Vagina (tissue), 2 donors: ENCODE measurements at regions not wholly inside any gene's neighbourhood (a gene's known extent, or its start where the extent isn't known, plus 50 kb on each side); places are given as distances from the start of the nearest gene placed in this dataset.

Experiments used
- CTCF ChIP-seq, 3 experiments: fragments of 450-650 bp in 2 of 3; fragments of 200-600 bp in 1 of 3; sonication (generic) in 1 of 3; IDR thresholded peaks; one replicate each; pipeline ENCODE4 v1.5.1; 2017 to 2019; ENCODE audit warnings: antibody characterized with exemption in 3 of 3, mild to moderate bottlenecking in 2 of 3, moderate library complexity in 2 of 3
- POLR2A ChIP-seq, 2 donors: fragments of 450-650 bp; IDR thresholded peaks; one replicate each; pipeline ENCODE4 v1.6.1; 2017; ENCODE audit warnings: antibody characterized with exemption in 2 of 2, mild to moderate bottlenecking in 2 of 2, moderate library complexity in 2 of 2
- POLR2AphosphoS5 ChIP-seq, 2 donors: sonication (generic); formaldehyde crosslinking; IDR thresholded peaks; one replicate each; pipeline ENCODE4 v1.9.0; 2017; ENCODE audit warnings: antibody characterized with exemption in 2 of 2, mild to moderate bottlenecking in 2 of 2, low read depth in 1 of 2; ENCODE audit not compliant: insufficient read depth in 1 of 2

GRCh38 chr7:83793558-83793957 lies 144.6 kb upstream of the SEMA3E start:
- no peak for TF ChIP-seq CTCF (IDR thresholded peaks at IDR 0.05)
- TF ChIP-seq POLR2A (IDR thresholded peaks at IDR 0.05): no peak
- no peak for TF ChIP-seq POLR2AphosphoS5 (IDR thresholded peaks at IDR 0.05; ENCODE audit: insufficient read depth in 1 of 2, low read depth in 1 of 2)
